HEK293 (cell line): ENCODE measurements at regions not wholly inside any gene's neighbourhood (a gene's known extent, or its start where the extent isn't known, plus 50 kb on each side); places are given as distances from the start of the nearest gene placed in this dataset.
"Not testable (repeated sequence)": the region's sequence is repeated elsewhere in the genome, so short reads cannot be mapped to it uniquely, and the experiment has no call there.

ENCODE experiments used
- CTCF ChIA-PET: fragments of 350-600 bp; formaldehyde crosslinking; extraction: SDS; loops from one replicate; lab custom pipeline; 2021; ENCODE audit warnings: antibody characterized with exemption; lab: Yijun Ruan, JAX
- POLR2A ChIA-PET: fragments of 300-600 bp; formaldehyde crosslinking; extraction: SDS; loops from one replicate; lab custom pipeline; 2020; ENCODE audit warnings: antibody characterized with exemption, inconsistent platforms; lab: Yijun Ruan, JAX
- H3K27ac ChIP-seq: fragments of 200-500 bp; sonication (Bioruptor generic); 2 replicates; pipeline ENCODE4 v1.5.1; 2014; ENCODE audit warnings: low read depth, low read length, control low read depth, inconsistent platforms; ENCODE audit errors: extremely low read depth
- H3K36me3 ChIP-seq, 2 experiments: fragments of 200-500 bp in 1 of 2; sonication (Bioruptor generic) in 1 of 2; 1 replicate in 1 of 2; 2 replicates in 1 of 2; pipeline ENCODE4 v1.5.1; 2014 to 2017; ENCODE audit warnings: inconsistent platforms in 2 of 2, low read length in 2 of 2; ENCODE audit not compliant: control insufficient read depth in 2 of 2, insufficient read depth in 1 of 2
- H3K4me1 ChIP-seq: fragments of 200-500 bp; sonication (Bioruptor generic); 2 replicates; pipeline ENCODE4 v1.5.1; 2014; ENCODE audit warnings: mild to moderate bottlenecking, low read length, inconsistent platforms; ENCODE audit not compliant: control insufficient read depth, insufficient read depth
- H3K4me3 ChIP-seq: 2 replicates; pipeline ENCODE4 v1.5.1; 2011; ENCODE audit warnings: low read depth, mild to moderate bottlenecking, control low read depth, low read length, moderate library complexity
- H3K9me3 ChIP-seq: fragments of 200-500 bp; sonication (Bioruptor generic); 2 replicates; pipeline ENCODE4 v1.5.1; 2014; ENCODE audit warnings: low read depth, low read length, inconsistent platforms; ENCODE audit not compliant: control insufficient read depth, insufficient read depth
- CTCF ChIP-seq: fragments of 450-650 bp; formaldehyde crosslinking; IDR thresholded peaks from 2 replicates; pipeline ENCODE4 v1.5.1; 2016; ENCODE audit warnings: missing biosample characterization, missing genetic modification characterization
- MYNN ChIP-seq: fragments of 450-650 bp; formaldehyde crosslinking; IDR thresholded peaks from 2 replicates; pipeline ENCODE4 v1.5.1; 2016; ENCODE audit warnings: missing biosample characterization, missing genetic modification characterization, borderline replicate concordance
- SCRT1 ChIP-seq: fragments of 450-650 bp; formaldehyde crosslinking; IDR thresholded peaks from 2 replicates; pipeline ENCODE4 v1.5.1; 2016; ENCODE audit warnings: missing biosample characterization, missing genetic modification characterization, borderline replicate concordance
- SCRT2 ChIP-seq: fragments of 450-650 bp; formaldehyde crosslinking; IDR thresholded peaks from 2 replicates; pipeline ENCODE4 v1.5.1; 2016; ENCODE audit warnings: missing biosample characterization, missing genetic modification characterization
- SETDB1 ChIP-seq: IDR thresholded peaks from one replicate; pipeline ENCODE4 v1.6.1; 2017; ENCODE audit warnings: mild to moderate bottlenecking, low read length, moderate library complexity, mixed read lengths; ENCODE audit not compliant: insufficient read length
- ZBTB21 ChIP-seq: fragments of 450-650 bp; formaldehyde crosslinking; IDR thresholded peaks from 2 replicates; pipeline ENCODE4 v1.5.1; 2017; ENCODE audit warnings: missing biosample characterization, missing genetic modification characterization
- ZNF112 ChIP-seq: fragments of 450-650 bp; formaldehyde crosslinking; IDR thresholded peaks from 2 replicates; pipeline ENCODE4 v1.5.0; 2017; ENCODE audit warnings: missing biosample characterization, missing genetic modification characterization
- ZNF138 ChIP-seq: fragments of 450-650 bp; formaldehyde crosslinking; IDR thresholded peaks from 2 replicates; pipeline ENCODE4 v1.5.1; 2016; ENCODE audit warnings: missing biosample characterization, missing genetic modification characterization, borderline replicate concordance
- ZNF211 ChIP-seq: fragments of 450-650 bp; formaldehyde crosslinking; IDR thresholded peaks from 2 replicates; pipeline ENCODE4 v1.5.1; 2016; ENCODE audit warnings: low read depth, missing biosample characterization, missing genetic modification characterization
- ZNF221 ChIP-seq: fragments of 450-650 bp; formaldehyde crosslinking; IDR thresholded peaks from 2 replicates; pipeline ENCODE4 v1.5.1; 2017; ENCODE audit warnings: missing biosample characterization, missing genetic modification characterization, borderline replicate concordance
- ZNF239 ChIP-seq: fragments of 450-650 bp; formaldehyde crosslinking; IDR thresholded peaks from 2 replicates; pipeline ENCODE4 v1.5.1; 2016; ENCODE audit warnings: missing biosample characterization, missing genetic modification characterization
- ZNF292 ChIP-seq: fragments of 450-650 bp; formaldehyde crosslinking; IDR thresholded peaks from 2 replicates; pipeline ENCODE4 v1.5.1; 2016; ENCODE audit warnings: low read depth, missing biosample characterization, missing genetic modification characterization, borderline replicate concordance
- ZNF488 ChIP-seq: fragments of 450-650 bp; formaldehyde crosslinking; IDR thresholded peaks from 2 replicates; pipeline ENCODE4 v1.5.1; 2016; ENCODE audit warnings: missing biosample characterization, missing genetic modification characterization
- ZNF560 ChIP-seq: fragments of 450-650 bp; formaldehyde crosslinking; IDR thresholded peaks from 2 replicates; pipeline ENCODE4 v1.5.1; 2017; ENCODE audit warnings: missing biosample characterization, missing genetic modification characterization, borderline replicate concordance
- ZNF654 ChIP-seq: fragments of 450-650 bp; formaldehyde crosslinking; IDR thresholded peaks from 2 replicates; pipeline ENCODE4 v1.5.1; 2016; ENCODE audit warnings: low read depth, missing biosample characterization, missing genetic modification characterization
- ZNF704 ChIP-seq: fragments of 450-650 bp; formaldehyde crosslinking; IDR thresholded peaks from 2 replicates; pipeline ENCODE4 v1.5.1; 2016; ENCODE audit warnings: missing biosample characterization, missing genetic modification characterization
- ZNF768 ChIP-seq: fragments of 450-650 bp; formaldehyde crosslinking; IDR thresholded peaks from 2 replicates; pipeline ENCODE4 v1.5.1; 2018; ENCODE audit warnings: missing biosample characterization, mild to moderate bottlenecking, missing genetic modification characterization

- H3K27ac ChIP-seq, H3K36me3 ChIP-seq, H3K4me3 ChIP-seq, H3K4me1 ChIP-seq, H3K9me3 ChIP-seq, POLR2A ChIA-PET: not testable (repeated sequence)
- CTCF ChIA-PET, result interaction anchor here (0.6 kb wide), 3 partner anchors 19 to 175 kb away, joined by 3 to 4 read pairs (median 3); no protein-coding TSS in a partner anchor
Observed at GRCh38 chr4:3939954-3940591, 173.9 kb downstream of the ADRA2C start.

- H3K27ac ChIP-seq, H3K4me3 ChIP-seq, H3K36me3 ChIP-seq, H3K9me3 ChIP-seq, H3K4me1 ChIP-seq, POLR2A ChIA-PET: not testable (repeated sequence)
- CTCF ChIA-PET, result interaction anchor here (0.6 to 2.2 kb wide), 8 partner anchors 10 to 797 kb away, joined by 3 to 6 read pairs (median 4); no protein-coding TSS in a partner anchor
Observed at GRCh38 chr4:3941735-3942522, 175.7 kb downstream of the ADRA2C start.

- H3K4me1 ChIP-seq, H3K4me3 ChIP-seq, H3K27ac ChIP-seq, POLR2A ChIA-PET, H3K9me3 ChIP-seq, H3K36me3 ChIP-seq: not testable (repeated sequence)
- CTCF ChIA-PET, result interaction anchor here (0.5 to 2.2 kb wide), 8 partner anchors 9 to 798 kb away, joined by 3 to 6 read pairs (median 4); no protein-coding TSS in a partner anchor
- TF ChIP-seq SCRT2 (tag by site-specific recombination) (0 out of 2 replicates have a peak, but pooled peaks have one; percentile 34), CTCF (tag by site-specific recombination) (peak; percentile 28; the same call in 1 of the 2 replicates), ZNF654 (peak; percentile 39; the same call in 1 of the 2 replicates)
Observed at GRCh38 chr4:3942569-3942971, 176.4 kb downstream of the ADRA2C start.

- H3K36me3 ChIP-seq, H3K4me1 ChIP-seq, H3K4me3 ChIP-seq, POLR2A ChIA-PET, H3K27ac ChIP-seq, H3K9me3 ChIP-seq: not testable (repeated sequence)
- CTCF ChIA-PET, result interaction anchor here (0.5 to 2.2 kb wide), 6 partner anchors 9 to 798 kb away, joined by 3 to 6 read pairs (median 4); no protein-coding TSS in a partner anchor
Observed at GRCh38 chr4:3943051-3943450, 176.9 kb downstream of the ADRA2C start.

GRCh38 chr4:3945511-3946290 lies 179.5 kb downstream of the ADRA2C start:
- POLR2A ChIA-PET, result no interaction called here
- CTCF ChIA-PET, result no interaction called here
- no peaks in the 10 kb centered on the region for H3K36me3 ChIP-seq
- no peak for TF ChIP-seq SETDB1
- no peak for TF ChIP-seq ZNF704 (tag by site-specific recombination)
- no peak for TF ChIP-seq MYNN (tag by site-specific recombination)
- no peak for TF ChIP-seq ZNF560 (tag by site-specific recombination)
- TF ChIP-seq ZNF488 (tag by site-specific recombination), result no peak
- TF ChIP-seq SCRT1 (tag by site-specific recombination), result no peak
- no peak for TF ChIP-seq ZNF112 (tag by site-specific recombination)
- no peak for TF ChIP-seq ZNF221 (tag by site-specific recombination)
- no peak for TF ChIP-seq ZNF211 (tag by site-specific recombination)
- no peak for TF ChIP-seq ZNF138 (tag by site-specific recombination)
- TF ChIP-seq ZNF239, result no peak
- no peak for TF ChIP-seq ZBTB21 (tag by site-specific recombination)
- no peak for TF ChIP-seq ZNF292
- no peak for TF ChIP-seq ZNF768

More at GRCh38 chr4:3945511-3946290, 179.5 kb downstream of the ADRA2C start:
- H3K27ac ChIP-seq, result no peak overlapping the region
- no peak overlapping the region for H3K4me3 ChIP-seq
- H3K4me1 ChIP-seq, result no peaks in the 10 kb centered on the region
- H3K9me3 ChIP-seq, result no peaks in the 10 kb centered on the region
